Body of pancreas (tissue), 4 donors: ENCODE measurements at regions not wholly inside any gene's neighbourhood (a gene's known extent, or its start where the extent isn't known, plus 50 kb on each side); places are given as distances from the start of the nearest gene placed in this dataset.

Source experiments
- ATAC-seq: fragments of 150-250 bp; one replicate; pipeline ENCODE4 v1.9.1; 2016
- DNase-seq, 4 donors: peaks; one replicate each; pipeline ENCODE4 v3.0.0-alpha.2; 2019
- H3K27ac ChIP-seq, 4 donors: fragments of 200-600 bp; sonication (generic); 1 replicate in 3 of 4; 2 replicates in 1 of 4; pipeline versions ENCODE4 v1.5.1 to v1.6.1; 2016 to 2019; ENCODE audit warnings: mild to moderate bottlenecking in 1 of 4, mixed read lengths in 1 of 4, moderate library complexity in 1 of 4
- H3K27me3 ChIP-seq, 2 donors: fragments of 200-600 bp; sonication (generic); one replicate each; pipeline ENCODE4 v1.6.0; 2016; ENCODE audit warnings: mild to moderate bottlenecking in 1 of 2
- H3K36me3 ChIP-seq, 2 donors: fragments of 200-600 bp; sonication (generic); replicated peaks in 1 of 2; 2 replicates each; pipeline ENCODE4 v1.5.1; 2016; ENCODE audit warnings: low read depth in 2 of 2; ENCODE audit not compliant: insufficient read depth in 1 of 2
- H3K4me1 ChIP-seq: fragments of 200-600 bp; sonication (generic); one replicate; pipeline ENCODE4 v1.6.0; 2016
- H3K4me3 ChIP-seq, 2 donors: fragments of 200-600 bp; sonication (generic); 1 replicate in 1 of 2; 2 replicates in 1 of 2; pipeline ENCODE4 v1.5.1; 2016 to 2019
- H3K9me3 ChIP-seq, 3 donors: fragments of 200-600 bp; sonication (generic); 1 replicate in 2 of 3; 2 replicates in 1 of 3; pipeline ENCODE4 v1.5.1; 2016
- CTCF ChIP-seq, 7 experiments: fragments of 450-650 bp in 4 of 7; fragments of 200-600 bp in 3 of 7; sonication (generic) in 3 of 7; IDR thresholded peaks; one replicate each; pipeline ENCODE4 v1.5.1; 2016 to 2019; ENCODE audit warnings: antibody characterized with exemption in 7 of 7
- POLR2A ChIP-seq, 3 donors: fragments of 450-650 bp; IDR thresholded peaks; one replicate each; pipeline ENCODE4 v1.6.1; 2016; ENCODE audit warnings: antibody characterized with exemption in 3 of 3, mild to moderate bottlenecking in 2 of 3
- WGBS, 2 donors: methylation state at CpG; one replicate each; pipeline ENCODE4 v1.1.5; 2017; 5-methylcytosine and 5-hydroxymethylcytosine counted together
- intact Hi-C: fragments of 100-400 bp; cut with DNase I; formaldehyde crosslinking; loops from one replicate; pipeline ENCODE4 v1.15.1; 2023

- H3K4me3 ChIP-seq = no peak overlapping the region
- no peak for TF ChIP-seq CTCF (IDR thresholded peaks at IDR 0.05)
- no peak for TF ChIP-seq POLR2A (IDR thresholded peaks at IDR 0.05)
- H3K27ac ChIP-seq = no peak overlapping the region
- H3K36me3 ChIP-seq = no peaks in the 10 kb centered on the region
- H3K9me3 ChIP-seq = no peaks in the 10 kb centered on the region
- DNase-seq = no peak
- no peak for ATAC-seq
- intact Hi-C loops = no loop called here
- WGBS, 2 donors = 52 to 61% methylated on average over 4 of the region's 4 CpGs
- H3K4me1 ChIP-seq = no peaks in the 10 kb centered on the region
- H3K27me3 ChIP-seq = no peaks in the 10 kb centered on the region
These were observed 471.1 kb upstream of the ZNF507 start for GRCh38 chr19:31874313-31874712.

- Histone ChIP-seq H3K4me1 (no peaks in the 10 kb centered on the region), H3K4me3 (no peak overlapping the region), H3K27me3 (no peaks in the 10 kb centered on the region), H3K36me3 (no peaks in the 10 kb centered on the region), H3K27ac (no peak overlapping the region), H3K9me3 (no peaks in the 10 kb centered on the region)
- TF ChIP-seq CTCF (IDR thresholded peaks at IDR 0.05) = no peak
- no peak for TF ChIP-seq POLR2A (IDR thresholded peaks at IDR 0.05)
- ATAC-seq (no peak), DNase-seq (no peak)
- intact Hi-C loops = no loop called here
- 79 to 83% methylated on average over 16 of the region's 16 CpGs for WGBS, 2 donors
These were observed 469.8 kb upstream of the ZNF507 start for GRCh38 chr19:31875591-31875990.

- no peak for ATAC-seq
- WGBS, 2 donors = 59 to 78% methylated on average over 2 of the region's 2 CpGs
- Histone ChIP-seq H3K36me3 (no peaks in the 10 kb centered on the region), H3K27me3 (no peaks in the 10 kb centered on the region), H3K27ac (no peak overlapping the region), H3K4me3 (no peak overlapping the region), H3K4me1 (no peaks in the 10 kb centered on the region), H3K9me3 (no peaks in the 10 kb centered on the region)
- TF ChIP-seq POLR2A (IDR thresholded peaks at IDR 0.05) (no peak), CTCF (IDR thresholded peaks at IDR 0.05) (no peak)
- DNase-seq = no peak
- intact Hi-C loops = no loop called here
These were observed 465.1 kb upstream of the ZNF507 start for GRCh38 chr19:31880283-31880682.

- no peaks in the 10 kb centered on the region for H3K4me1 ChIP-seq
- H3K27me3 ChIP-seq = no peaks in the 10 kb centered on the region
- H3K27ac ChIP-seq = no peak overlapping the region
- H3K9me3 ChIP-seq = no peaks in the 10 kb centered on the region
- WGBS, 2 donors = 66 to 79% methylated on average over 7 of the region's 7 CpGs
- H3K36me3 ChIP-seq = no peaks in the 10 kb centered on the region
- intact Hi-C loops = no loop called here
- no peak for TF ChIP-seq CTCF (IDR thresholded peaks at IDR 0.05)
- no peak for TF ChIP-seq POLR2A (IDR thresholded peaks at IDR 0.05)
- ATAC-seq (no peak), DNase-seq (no peak)
- no peak overlapping the region for H3K4me3 ChIP-seq
These were observed 463.4 kb upstream of the ZNF507 start for GRCh38 chr19:31881988-31882387.

- WGBS, 2 donors = 50 to 58% methylated on average over 2 of the region's 2 CpGs
- no peaks in the 10 kb centered on the region for H3K36me3 ChIP-seq
- intact Hi-C loops = no loop called here
These were observed 462.7 kb upstream of the ZNF507 start for GRCh38 chr19:31882709-31883108.

More at GRCh38 chr19:31882709-31883108, 462.7 kb upstream of the ZNF507 start:
- ATAC-seq (no peak), DNase-seq (no peak)
- Histone ChIP-seq H3K4me1 (no peaks in the 10 kb centered on the region), H3K27ac (no peak overlapping the region), H3K4me3 (no peak overlapping the region), H3K9me3 (no peaks in the 10 kb centered on the region), H3K27me3 (no peaks in the 10 kb centered on the region)
- no peak for TF ChIP-seq POLR2A (IDR thresholded peaks at IDR 0.05)
